HL-60 (cell line): ENCODE measurements at regions not wholly inside any gene's neighbourhood (a gene's known extent, or its start where the extent isn't known, plus 50 kb on each side); places are given as distances from the start of the nearest gene placed in this dataset.

Experiments used
- CTCF ChIP-seq: IDR thresholded peaks from one replicate; pipeline ENCODE4 v1.5.1; 2011; ENCODE audit warnings: low read length, control low read depth, inconsistent platforms; ENCODE audit not compliant: insufficient read depth
- GABPA ChIP-seq: IDR thresholded peaks from 2 replicates; pipeline ENCODE4 v1.6.1; 2012; ENCODE audit warnings: low read depth
- POLR2AphosphoS5 ChIP-seq: IDR thresholded peaks from 2 replicates; pipeline ENCODE4 v1.6.1; 2012; ENCODE audit warnings: low read depth
- REST ChIP-seq: IDR thresholded peaks from 2 replicates; pipeline ENCODE4 v1.6.1; 2012; ENCODE audit warnings: low read depth; ENCODE audit not compliant: insufficient replicate concordance

- no peak for TF ChIP-seq CTCF
- TF ChIP-seq REST, result no peak
- no peak for TF ChIP-seq POLR2AphosphoS5
- TF ChIP-seq GABPA, result no peak
Measured at GRCh38 chr1:234554218-234554697, 55.7 kb downstream of the IRF2BP2 start.
